Ovary (tissue), 7 donors: ENCODE measurements at regions not wholly inside any gene's neighbourhood (a gene's known extent, or its start where the extent isn't known, plus 50 kb on each side); places are given as distances from the start of the nearest gene placed in this dataset.

ENCODE experiments used
- DNase-seq, 5 donors: peaks; one replicate each; pipeline ENCODE4 v3.0.0-alpha.2; 2019 to 2020
- H3K27ac ChIP-seq, 2 donors: fragments of 200-600 bp; one replicate each; pipeline versions ENCODE4 v1.5.1 to v1.8.0; 2019 to 2022
- H3K27me3 ChIP-seq: fragments of 200-600 bp; one replicate; pipeline ENCODE4 v1.8.0; 2022
- H3K36me3 ChIP-seq: fragments of 200-600 bp; sonication (generic); one replicate; pipeline ENCODE4 v1.5.1; 2019
- H3K4me1 ChIP-seq: one replicate; pipeline ENCODE4 v1.8.1; 2013; ENCODE audit warnings: mild to moderate bottlenecking, moderate library complexity; ENCODE audit not compliant: insufficient read depth
- H3K4me3 ChIP-seq: fragments of 200-600 bp; sonication (generic); one replicate; pipeline ENCODE4 v1.5.1; 2017
- H3K9me3 ChIP-seq, 2 donors: fragments of 200-600 bp in 1 of 2; sonication (generic) in 1 of 2; one replicate each; pipeline versions ENCODE4 v1.5.1 to v1.8.1; 2013 to 2019; ENCODE audit warnings: mild to moderate bottlenecking in 1 of 2, moderate library complexity in 1 of 2
- EP300 ChIP-seq: sonication (generic); formaldehyde crosslinking; IDR thresholded peaks from one replicate; pipeline ENCODE4 v1.6.1; 2017; ENCODE audit warnings: antibody characterized with exemption
- POLR2A ChIP-seq: fragments of 450-650 bp; IDR thresholded peaks from one replicate; pipeline ENCODE4 v1.6.1; 2017; ENCODE audit warnings: antibody characterized with exemption, mild to moderate bottlenecking, moderate library complexity
- WGBS, 3 donors: extraction: QIAGEN DNeasy Blood & Tissue Kit in 1 of 3; methylation state at CpG; one replicate each; pipeline versions ENCODE4 v1.1.5 to v1.1.7; 2013 to 2017; 5-methylcytosine and 5-hydroxymethylcytosine counted together
- intact Hi-C, 4 donors: fragments of 100-400 bp; cut with DNase I; formaldehyde crosslinking; loops; one replicate each; pipeline versions ENCODE4 v1.11.0 to v1.15.1; 2022 to 2023
- TF ChIP-seq, protein P1 (sequence below), 3 donors: fragments of 450-650 bp in 2 of 3; fragments of 200-600 bp in 1 of 3; IDR thresholded peaks; one replicate each; pipeline versions ENCODE4 v1.5.1 to v1.8.0; 2016 to 2022; ENCODE audit warnings: antibody characterized with exemption in 3 of 3, mild to moderate bottlenecking in 1 of 3
- donor health status: DM: no; HTN: no; CAD: no; lungs with moderate emphysema.
- donor health status: DM: no; HTN: no; CAD: no.
- donor health status: Bipolar disorder and iron deficiency.
- donor health status: DM: no; HTN: no; CAD: no.
- donor health status: DM: yes; HTN: yes; CAD: no.

DNA sequence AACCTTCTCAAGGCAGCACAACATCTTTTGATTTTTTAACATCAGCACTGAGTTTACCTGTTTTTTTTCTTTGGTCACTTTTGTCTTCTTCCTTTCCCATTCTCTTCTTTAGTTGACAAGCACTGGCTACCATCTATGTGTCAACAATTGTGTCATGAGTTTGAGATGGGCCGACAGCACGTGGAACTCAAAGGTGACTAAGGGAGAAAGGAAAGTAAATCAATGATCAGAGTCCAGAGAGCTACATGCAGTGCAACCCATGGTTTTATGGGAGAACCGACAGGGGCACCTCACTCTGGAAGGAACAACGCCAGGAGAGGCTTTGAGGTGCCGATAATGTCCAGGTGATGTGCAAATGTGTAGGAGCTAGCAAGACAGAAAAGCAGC, 755.5 kb downstream of the RNF144A start:
- H3K4me3 ChIP-seq: no peak overlapping the region
- WGBS, 3 donors: 93 to 97% (median 93%) methylated on average over 5 of the region's 5 CpGs
- no peak for DNase-seq
- H3K27ac ChIP-seq: no peak overlapping the region
- TF ChIP-seq, protein P1, sequence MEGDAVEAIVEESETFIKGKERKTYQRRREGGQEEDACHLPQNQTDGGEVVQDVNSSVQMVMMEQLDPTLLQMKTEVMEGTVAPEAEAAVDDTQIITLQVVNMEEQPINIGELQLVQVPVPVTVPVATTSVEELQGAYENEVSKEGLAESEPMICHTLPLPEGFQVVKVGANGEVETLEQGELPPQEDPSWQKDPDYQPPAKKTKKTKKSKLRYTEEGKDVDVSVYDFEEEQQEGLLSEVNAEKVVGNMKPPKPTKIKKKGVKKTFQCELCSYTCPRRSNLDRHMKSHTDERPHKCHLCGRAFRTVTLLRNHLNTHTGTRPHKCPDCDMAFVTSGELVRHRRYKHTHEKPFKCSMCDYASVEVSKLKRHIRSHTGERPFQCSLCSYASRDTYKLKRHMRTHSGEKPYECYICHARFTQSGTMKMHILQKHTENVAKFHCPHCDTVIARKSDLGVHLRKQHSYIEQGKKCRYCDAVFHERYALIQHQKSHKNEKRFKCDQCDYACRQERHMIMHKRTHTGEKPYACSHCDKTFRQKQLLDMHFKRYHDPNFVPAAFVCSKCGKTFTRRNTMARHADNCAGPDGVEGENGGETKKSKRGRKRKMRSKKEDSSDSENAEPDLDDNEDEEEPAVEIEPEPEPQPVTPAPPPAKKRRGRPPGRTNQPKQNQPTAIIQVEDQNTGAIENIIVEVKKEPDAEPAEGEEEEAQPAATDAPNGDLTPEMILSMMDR (IDR thresholded peaks at IDR 0.05): no peak
- TF ChIP-seq POLR2A: no peak
- TF ChIP-seq EP300: no peak
- no peaks in the 10 kb centered on the region for H3K4me1 ChIP-seq
- no peaks in the 10 kb centered on the region for H3K27me3 ChIP-seq
- intact Hi-C loops: no loop called here
- no peaks in the 10 kb centered on the region for H3K9me3 ChIP-seq
- no peaks in the 10 kb centered on the region for H3K36me3 ChIP-seq

DNA sequence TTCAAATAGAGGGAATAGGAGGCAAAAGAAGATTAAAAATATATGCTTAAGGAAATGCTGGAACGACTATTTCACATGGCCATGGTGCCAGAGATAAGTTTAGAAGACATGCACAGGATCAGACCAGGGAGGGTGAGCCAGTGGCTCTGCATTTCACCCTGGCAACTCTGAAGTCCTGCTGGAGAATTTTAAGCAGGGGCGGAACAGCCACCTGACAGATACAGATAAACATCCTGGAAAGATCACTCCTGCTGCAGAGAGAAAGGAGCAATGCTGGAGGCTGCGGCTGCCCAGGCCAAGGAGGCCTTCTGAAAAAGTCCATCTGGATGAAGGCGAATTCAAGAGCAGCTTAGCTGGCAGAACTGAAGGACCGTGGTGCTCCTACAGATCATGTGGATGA, 755.9 kb downstream of the RNF144A start:
- 40 to 51% (median 49%) methylated on average over 5 of the region's 5 CpGs for WGBS, 3 donors
- Histone ChIP-seq H3K27ac (no peak overlapping the region), H3K36me3 (no peaks in the 10 kb centered on the region), H3K4me1 (no peaks in the 10 kb centered on the region), H3K27me3 (no peaks in the 10 kb centered on the region), H3K4me3 (no peak overlapping the region), H3K9me3 (no peaks in the 10 kb centered on the region)
- intact Hi-C loops: no loop called here
- TF ChIP-seq POLR2A (no peak), EP300 (no peak)
- TF ChIP-seq, protein P1 (IDR thresholded peaks at IDR 0.05): no peak
- no peak for DNase-seq

DNA sequence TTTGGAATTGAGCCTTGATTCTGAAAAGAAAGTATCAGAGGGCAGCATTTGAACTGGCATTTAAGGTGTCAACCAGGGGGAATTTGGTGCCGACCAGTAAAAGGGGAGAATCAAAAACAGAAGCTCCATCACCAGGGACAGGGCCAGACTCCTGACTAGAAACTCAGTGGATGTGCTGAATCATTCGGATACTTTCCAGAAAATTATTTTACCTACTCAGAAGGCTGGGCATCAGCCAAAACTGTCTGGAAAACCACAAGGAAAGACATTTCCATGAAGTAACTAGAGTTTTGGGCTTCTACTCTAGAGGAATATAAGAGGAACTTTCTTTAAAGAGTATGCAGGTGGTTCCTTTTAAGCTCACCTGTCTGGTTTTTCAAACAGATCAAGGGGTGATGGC, 756.6 kb downstream of the RNF144A start:
- intact Hi-C loops: no loop called here
- H3K4me3 ChIP-seq: no peak overlapping the region
- WGBS, 3 donors: 58 to 67% (median 63%) methylated on average over 2 of the region's 2 CpGs
- no peak for DNase-seq
- TF ChIP-seq, protein P1 (IDR thresholded peaks at IDR 0.05): no peak
- no peak for TF ChIP-seq POLR2A
- TF ChIP-seq EP300: no peak
- no peaks in the 10 kb centered on the region for H3K4me1 ChIP-seq
- no peaks in the 10 kb centered on the region for H3K36me3 ChIP-seq
- no peak overlapping the region for H3K27ac ChIP-seq
- no peaks in the 10 kb centered on the region for H3K9me3 ChIP-seq
- H3K27me3 ChIP-seq: no peaks in the 10 kb centered on the region

DNA sequence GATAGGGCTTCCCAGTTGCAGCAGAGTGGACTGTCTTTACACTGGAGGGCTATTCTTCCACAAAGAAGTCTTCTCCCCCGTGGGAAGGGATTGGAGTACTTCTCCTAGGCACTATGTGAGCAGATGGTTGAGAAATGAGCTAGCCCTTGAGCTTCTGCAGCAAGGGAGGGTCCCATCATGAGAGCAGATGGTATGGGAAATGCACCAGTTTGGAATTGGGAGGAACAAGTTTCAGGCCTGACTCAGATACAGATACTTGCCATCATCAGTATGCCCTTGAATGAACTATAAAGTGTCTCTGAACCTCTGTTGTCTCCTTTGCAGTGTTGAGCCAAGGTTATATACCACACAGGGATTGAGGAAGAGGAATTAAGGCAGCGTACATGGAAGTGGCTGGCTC, 757.4 kb downstream of the RNF144A start:
- TF ChIP-seq POLR2A (no peak), EP300 (no peak)
- TF ChIP-seq, protein P1 (IDR thresholded peaks at IDR 0.05): no peak
- Histone ChIP-seq H3K4me3 (no peak overlapping the region), H3K9me3 (no peaks in the 10 kb centered on the region), H3K27me3 (no peaks in the 10 kb centered on the region), H3K4me1 (no peaks in the 10 kb centered on the region), H3K36me3 (no peaks in the 10 kb centered on the region), H3K27ac (no peak overlapping the region)
- 84 to 92% (median 88%) methylated on average over 2 of the region's 2 CpGs for WGBS, 3 donors
- intact Hi-C loops: no loop called here
- no peak for DNase-seq

DNA sequence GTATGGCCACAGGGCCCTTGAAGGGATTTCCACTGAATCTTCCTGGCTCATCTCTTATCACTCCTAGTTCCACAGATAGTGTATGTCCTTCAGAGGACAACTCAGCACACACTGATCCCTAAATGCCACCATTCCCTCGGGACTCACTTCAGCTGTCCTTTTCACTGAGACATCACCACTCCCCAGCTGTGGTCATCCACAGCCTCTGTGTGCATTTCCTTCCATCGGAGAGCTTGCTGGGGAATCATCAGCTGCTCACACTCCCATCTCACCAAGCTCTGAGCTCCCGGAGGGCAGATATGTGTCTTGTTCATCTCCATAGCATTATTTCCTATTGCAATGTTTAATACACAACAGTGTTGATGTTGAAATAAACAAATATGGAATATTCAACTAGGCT, 759.5 kb downstream of the RNF144A start:
- TF ChIP-seq EP300 (no peak), POLR2A (no peak)
- TF ChIP-seq, protein P1 (IDR thresholded peaks at IDR 0.05): no peak
- H3K36me3 ChIP-seq: no peaks in the 10 kb centered on the region
- WGBS, 3 donors: 83 to 90% (median 83%) methylated on average over 3 of the region's 3 CpGs
- no peak overlapping the region for H3K27ac ChIP-seq
- H3K27me3 ChIP-seq: no peaks in the 10 kb centered on the region
- intact Hi-C loops: no loop called here
- no peaks in the 10 kb centered on the region for H3K9me3 ChIP-seq
- no peak for DNase-seq
- no peak overlapping the region for H3K4me3 ChIP-seq
- H3K4me1 ChIP-seq: no peaks in the 10 kb centered on the region
